ENCODE measurements at regions not wholly inside any gene's neighbourhood (a gene's known extent, or its start where the extent isn't known, plus 50 kb on each side); places are given as distances from the start of the nearest gene placed in this dataset.
A peak's percentile ranks its signal among the peaks of the same experiment; 100 is the strongest.

- no peak for DNase-seq
Observed at GRCh38 chr1:18013216-18013615, 94.4 kb upstream of the IGSF21 start.

GRCh38 chr1:18015719-18016118 is 91.9 kb upstream of the IGSF21 start:
- DNase-seq = no peak

DNA sequence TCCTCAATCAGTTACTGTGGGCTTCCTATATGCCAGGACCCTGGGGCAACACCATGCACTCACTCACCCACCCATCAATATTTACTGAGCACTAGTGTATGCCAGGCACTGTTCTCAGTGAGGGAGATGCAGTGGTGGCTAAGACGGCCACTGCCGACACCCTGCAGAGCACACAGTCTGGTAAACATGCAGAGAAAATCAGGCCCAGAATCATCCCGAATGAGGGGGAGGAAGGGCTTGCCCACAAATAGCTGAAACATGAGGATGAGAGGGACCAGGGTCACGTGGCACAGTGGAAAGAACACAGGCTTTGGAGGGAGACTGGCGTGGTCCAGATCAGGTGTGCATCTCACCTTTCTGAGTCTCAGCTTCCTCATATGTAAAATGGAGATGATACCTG is 89.2 kb upstream of the IGSF21 start:
- DNase-seq = no peak

GRCh38 chr1:18020021-18020817 is 87.4 kb upstream of the IGSF21 start:
- no peak for DNase-seq

DNA sequence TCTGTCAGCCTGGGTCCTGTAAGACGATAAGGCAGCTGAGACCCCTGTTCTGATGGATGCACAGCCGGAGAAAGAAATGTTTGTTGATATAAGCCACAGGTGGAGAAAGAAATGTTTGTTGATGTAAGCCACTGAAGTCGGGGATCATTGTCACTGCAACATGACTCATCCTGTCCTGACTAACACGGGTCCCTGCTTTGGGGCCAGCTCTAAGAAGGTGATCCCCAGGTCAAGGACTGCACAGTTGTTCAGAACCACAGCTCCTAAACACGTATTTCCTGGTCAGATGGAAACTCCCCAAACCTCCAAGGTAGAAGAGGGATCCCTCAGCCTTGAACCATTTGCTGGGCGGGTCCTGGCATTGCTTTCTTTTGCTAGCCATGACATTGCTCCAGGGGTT is 86.4 kb upstream of the IGSF21 start:
- no peak for DNase-seq

DNA sequence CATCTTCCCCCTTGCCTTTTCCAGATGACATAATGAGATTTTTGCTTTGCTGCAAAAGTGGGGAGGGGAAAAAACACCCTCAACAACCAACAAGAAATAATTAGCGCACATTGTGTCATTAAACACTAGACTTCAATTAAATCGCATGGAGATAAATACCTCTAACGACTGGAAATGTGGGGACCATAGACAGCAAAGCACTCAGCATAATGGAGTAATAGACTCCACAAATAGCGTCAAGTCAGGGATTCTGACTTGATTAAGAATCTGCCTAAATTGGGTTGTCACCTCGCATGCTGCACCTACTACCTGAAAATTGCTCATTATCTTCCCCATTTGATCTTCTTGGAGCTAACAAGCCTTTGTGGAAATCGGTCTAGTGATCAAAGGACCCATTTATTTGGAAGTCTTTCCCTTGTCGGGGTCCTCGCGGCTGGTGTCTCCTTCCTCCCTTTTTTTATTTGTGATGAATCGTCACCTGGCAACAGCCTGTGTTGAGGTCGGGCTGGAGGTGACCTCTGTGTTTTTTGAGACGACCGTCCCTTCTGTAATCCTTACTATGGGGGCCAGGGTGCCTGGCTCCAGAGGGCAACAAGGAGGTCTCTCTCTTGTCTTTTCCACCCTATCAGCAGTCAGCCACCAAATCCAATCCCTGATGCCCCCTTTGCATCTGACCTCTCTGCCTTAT is 75.3 kb upstream of the IGSF21 start:
- peak; percentile 48 for DNase-seq

- no peak for DNase-seq
Observed at GRCh38 chr1:18035145-18035544, 72.5 kb upstream of the IGSF21 start.

- no peak for DNase-seq
Observed at GRCh38 chr1:18037651-18038050, 69.9 kb upstream of the IGSF21 start.

DNA sequence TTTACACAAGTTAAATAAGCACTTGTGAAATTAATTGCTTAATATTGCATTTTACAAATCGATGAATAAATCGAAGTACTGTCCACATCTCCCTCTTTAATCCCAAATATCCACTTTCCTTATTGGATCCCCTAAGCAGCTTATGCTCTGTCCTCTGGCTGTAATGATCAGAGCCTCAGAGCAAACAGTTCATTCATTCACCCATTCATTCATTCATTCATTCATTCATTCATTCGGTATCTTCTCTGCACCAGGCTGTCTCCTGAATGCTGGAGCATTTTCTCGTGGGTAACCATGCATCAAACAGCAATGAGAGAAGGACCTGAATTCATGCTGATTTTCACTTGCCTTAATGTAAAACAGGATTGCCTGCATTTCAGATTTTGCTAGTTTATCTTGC is 69.5 kb upstream of the IGSF21 start:
- no peak for DNase-seq

GRCh38 chr1:18039102-18039501 is 68.5 kb upstream of the IGSF21 start:
- no peak for DNase-seq

- no peak for DNase-seq
Observed at GRCh38 chr1:18041102-18041501, 66.5 kb upstream of the IGSF21 start.

DNA sequence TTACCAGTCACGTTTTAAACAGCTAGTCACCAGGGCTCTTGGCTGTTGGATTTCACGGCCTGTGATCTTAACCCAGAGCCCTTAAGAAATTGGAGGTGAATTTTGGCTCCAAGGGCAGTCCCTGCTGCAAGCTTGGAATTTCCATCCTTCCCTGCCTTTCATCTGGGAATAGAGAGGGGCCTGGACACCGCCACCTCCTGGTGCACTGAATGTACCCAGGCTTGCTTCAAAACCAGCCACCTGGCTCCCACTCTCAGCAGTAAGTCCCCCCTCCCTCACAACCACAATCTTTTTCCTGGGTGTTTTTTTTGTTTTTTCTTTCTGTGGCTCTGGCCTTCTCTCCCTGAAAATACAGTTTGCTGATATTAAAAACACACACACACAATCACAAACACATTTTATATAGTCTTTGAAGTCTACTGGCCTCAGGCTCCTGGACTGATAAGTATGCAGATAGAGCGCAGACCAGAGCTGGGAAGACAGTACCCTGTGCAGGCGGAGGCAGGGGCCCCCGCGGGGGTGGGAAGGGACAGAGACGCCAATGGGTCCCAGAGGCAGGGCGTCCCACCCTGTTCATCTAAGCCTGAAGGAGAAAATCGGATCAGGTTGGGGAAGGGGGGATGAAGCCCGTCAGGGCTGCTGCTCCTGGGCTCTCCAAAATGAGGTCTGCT is 65.8 kb upstream of the IGSF21 start:
- no peak for DNase-seq

DNA sequence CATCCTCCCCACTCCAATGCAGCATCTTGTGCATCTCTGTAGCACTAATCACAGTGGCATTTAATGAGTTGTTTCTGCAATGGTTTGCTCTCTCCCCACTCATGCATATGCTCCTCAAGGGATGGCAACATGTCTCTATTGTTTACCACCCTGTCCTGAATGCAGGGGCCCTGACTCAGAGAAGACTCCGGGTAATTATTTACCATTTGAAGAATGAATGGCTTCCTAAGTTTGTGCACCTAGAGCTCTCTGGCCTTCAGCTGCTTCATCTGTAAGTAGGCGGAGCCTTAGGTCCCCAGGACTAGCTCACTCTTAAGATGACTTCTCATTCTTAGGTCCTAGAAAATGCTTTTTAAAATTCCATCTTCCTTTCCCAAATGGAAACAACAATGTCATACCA is 63.7 kb upstream of the IGSF21 start:
- DNase-seq = no peak

DNA sequence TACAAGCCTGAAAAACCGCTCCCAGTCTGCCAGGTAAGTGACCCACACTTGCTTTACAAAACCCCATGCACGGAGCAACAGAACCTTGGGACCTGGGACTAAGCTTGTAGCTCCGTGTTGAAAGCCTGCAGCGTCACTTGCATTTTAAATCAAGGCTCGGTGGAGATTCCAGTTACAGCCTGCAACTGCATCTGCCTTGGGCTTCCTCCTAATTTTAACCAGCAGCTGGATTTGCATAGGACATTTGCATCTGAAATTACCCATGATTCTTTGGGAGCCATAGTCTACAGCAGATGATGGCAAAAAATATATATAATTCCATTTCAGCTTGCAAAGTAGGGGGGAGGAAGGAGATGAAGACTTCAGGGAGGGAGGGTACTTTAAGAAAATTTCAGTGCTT is 62.4 kb upstream of the IGSF21 start:
- no peak for DNase-seq

DNA sequence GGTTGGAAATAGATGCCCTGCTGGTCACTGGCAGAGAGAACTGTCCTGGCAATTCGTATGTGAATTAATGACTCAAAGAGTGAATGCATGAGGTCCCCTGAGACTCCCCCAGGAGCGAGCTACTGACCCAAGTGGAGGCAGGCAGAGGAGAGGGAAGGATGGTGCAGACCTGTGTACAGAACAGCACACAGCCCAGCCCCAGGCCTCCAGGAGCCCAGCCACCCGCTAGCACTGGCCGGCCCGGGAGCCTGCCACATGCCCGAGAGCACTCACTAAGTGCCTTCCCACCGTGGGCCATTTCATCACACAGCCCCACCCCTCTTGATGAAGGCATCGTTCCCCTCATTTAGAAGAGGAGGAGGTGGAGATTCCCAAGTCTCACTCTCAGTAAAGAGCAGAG is 62.0 kb upstream of the IGSF21 start:
- DNase-seq = no peak

DNA sequence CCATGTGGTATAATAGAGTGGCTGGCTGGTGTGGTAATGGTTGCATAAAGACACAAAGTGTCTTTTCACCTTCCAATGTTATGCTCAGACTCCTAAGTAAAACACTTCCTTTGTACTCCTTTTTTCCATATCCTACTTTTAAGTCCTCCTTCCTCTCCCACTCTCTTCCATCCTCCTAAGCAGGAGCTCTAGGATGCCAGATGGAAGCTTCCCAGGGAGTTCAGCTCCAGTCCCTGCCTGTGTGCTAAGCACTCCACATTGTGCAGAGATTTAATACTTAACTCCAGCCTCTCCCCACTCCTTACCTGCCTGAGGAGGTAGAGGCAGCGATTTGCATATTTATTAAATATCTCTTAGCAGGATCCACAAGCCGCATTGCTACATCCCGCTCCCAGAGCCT is 60.5 kb upstream of the IGSF21 start:
- no peak for DNase-seq

- DNase-seq = no peak
Observed at GRCh38 chr1:18049228-18049627, 58.4 kb upstream of the IGSF21 start.

- no peak for DNase-seq
Observed at GRCh38 chr1:18052671-18053070, 54.9 kb upstream of the IGSF21 start.

- DNase-seq = no peak
Observed at GRCh38 chr1:18055156-18055555, 52.4 kb upstream of the IGSF21 start.

DNA sequence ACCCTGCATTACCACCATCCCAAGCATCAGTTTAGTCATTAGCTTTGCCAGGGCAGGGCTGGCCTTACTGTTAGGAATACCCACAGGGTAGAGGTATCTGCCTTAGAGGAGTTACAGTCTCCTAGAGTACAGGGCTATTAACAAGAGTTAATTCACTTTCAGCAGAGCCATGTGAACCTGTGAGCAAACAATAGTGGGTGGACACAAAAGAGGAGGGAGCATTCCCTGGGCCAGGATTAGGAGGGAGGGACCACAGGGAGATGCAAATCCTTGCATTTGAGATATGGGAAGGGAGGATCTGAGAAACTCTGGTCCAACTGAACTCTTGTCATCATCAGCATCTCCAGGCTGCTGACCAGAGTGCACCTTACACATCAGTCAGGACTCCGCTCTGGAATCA is 51.1 kb upstream of the IGSF21 start:
- no peak for DNase-seq

DNA sequence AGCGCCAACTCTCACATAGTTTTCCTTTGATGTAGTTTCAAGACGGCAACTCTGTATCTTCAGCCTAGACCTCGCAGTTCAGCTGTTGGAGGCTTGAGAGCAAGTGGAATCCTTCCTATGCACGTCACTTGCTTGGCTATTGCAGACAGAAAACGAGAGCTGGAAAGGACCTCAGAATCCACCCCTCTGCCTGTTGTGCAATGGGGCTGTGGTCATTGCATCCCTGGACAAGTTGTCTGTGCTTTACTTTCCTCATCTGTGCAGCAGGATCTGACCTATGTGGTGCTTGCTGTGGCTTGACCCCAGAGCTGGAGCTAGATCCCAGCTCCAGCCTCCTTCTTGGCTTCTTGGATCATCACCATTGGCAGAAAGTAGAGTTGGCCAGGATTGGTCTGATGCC is 50.0 kb upstream of the IGSF21 start:
- DNase-seq = no peak

All from renal pelvis (tissue), 1 donor.